Astrocyte of the spinal cord (primary cell): ENCODE measurements at regions not wholly inside any gene's neighbourhood (a gene's known extent, or its start where the extent isn't known, plus 50 kb on each side); places are given as distances from the start of the nearest gene placed in this dataset.

Source experiments
- DNase-seq: peaks from one replicate; pipeline ENCODE4 v3.0.0; 2011; ENCODE audit warnings: low read depth, low spot score
- H3K4me3 ChIP-seq: 2 replicates; pipeline ENCODE4 v1.5.1; 2011; ENCODE audit warnings: low read depth, mild to moderate bottlenecking, low read length, moderate library complexity
- in situ Hi-C: cut with HindIII; loops from 2 replicates; pipeline ENCODE4 v1.10.0; 2017; ENCODE audit warnings: low sequenced_read_pairs
- TF ChIP-seq, protein P1 (sequence below): IDR thresholded peaks from 2 replicates; pipeline ENCODE4 v1.5.1; 2012; ENCODE audit warnings: low read depth, mild to moderate bottlenecking, low read length, inconsistent platforms

DNA sequence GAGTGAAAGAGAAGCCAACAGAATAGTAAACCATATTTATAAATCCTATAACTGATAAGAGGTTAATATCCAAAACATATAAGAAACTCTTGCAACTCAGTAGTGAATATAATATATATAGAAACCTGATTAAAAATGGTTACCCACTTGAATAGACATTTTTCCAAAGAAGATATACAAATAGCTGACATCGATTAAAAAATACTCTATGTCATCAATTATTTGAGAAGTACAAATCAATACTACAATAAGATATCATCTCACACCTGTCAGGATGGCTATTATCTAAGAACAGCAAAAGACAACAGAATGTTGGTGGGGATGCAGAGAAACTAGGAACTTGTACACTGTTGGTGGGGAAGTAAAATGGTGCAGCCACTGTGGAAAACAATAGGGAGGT lies 254.4 kb downstream of the PPARGC1A start:
- in situ Hi-C loops, result no loop called here
- DNase-seq, result no peak
- TF ChIP-seq, protein P1, sequence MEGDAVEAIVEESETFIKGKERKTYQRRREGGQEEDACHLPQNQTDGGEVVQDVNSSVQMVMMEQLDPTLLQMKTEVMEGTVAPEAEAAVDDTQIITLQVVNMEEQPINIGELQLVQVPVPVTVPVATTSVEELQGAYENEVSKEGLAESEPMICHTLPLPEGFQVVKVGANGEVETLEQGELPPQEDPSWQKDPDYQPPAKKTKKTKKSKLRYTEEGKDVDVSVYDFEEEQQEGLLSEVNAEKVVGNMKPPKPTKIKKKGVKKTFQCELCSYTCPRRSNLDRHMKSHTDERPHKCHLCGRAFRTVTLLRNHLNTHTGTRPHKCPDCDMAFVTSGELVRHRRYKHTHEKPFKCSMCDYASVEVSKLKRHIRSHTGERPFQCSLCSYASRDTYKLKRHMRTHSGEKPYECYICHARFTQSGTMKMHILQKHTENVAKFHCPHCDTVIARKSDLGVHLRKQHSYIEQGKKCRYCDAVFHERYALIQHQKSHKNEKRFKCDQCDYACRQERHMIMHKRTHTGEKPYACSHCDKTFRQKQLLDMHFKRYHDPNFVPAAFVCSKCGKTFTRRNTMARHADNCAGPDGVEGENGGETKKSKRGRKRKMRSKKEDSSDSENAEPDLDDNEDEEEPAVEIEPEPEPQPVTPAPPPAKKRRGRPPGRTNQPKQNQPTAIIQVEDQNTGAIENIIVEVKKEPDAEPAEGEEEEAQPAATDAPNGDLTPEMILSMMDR, result no peak
- no peak overlapping the region for H3K4me3 ChIP-seq

DNA sequence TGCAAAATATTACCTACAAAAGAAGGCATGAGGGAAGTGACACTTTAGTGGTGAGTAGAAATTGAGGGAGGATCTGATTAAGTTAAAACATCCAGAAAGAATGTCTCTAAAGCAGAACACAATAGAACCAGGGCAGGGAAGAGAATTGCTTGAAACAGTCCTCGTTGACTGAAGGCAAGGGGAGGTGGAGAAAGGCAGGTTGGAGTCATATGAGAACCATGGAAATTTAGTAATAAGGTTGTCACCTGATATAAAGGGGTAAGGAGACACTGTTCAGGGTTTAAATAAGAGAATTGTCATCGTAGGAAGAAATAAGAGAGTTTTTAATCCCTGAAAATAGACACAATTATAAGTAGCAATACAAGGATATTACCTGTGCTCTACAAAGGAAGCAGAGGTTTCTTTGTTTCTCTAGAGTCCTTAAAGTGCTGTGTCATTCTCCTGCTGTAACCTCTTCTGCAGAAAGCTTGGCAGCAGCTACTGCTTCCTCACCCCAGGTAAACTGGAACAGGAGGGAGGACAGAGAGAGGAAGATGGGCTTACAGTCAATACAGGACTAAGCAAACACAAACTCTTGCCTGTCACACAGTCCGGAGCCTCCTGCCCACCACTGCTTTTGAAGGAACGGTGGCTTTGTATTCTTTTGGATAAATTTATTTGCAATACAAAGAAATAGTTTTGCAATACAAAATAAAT lies 258.4 kb downstream of the PPARGC1A start:
- no peak for DNase-seq
- in situ Hi-C loops, result no loop called here

DNA sequence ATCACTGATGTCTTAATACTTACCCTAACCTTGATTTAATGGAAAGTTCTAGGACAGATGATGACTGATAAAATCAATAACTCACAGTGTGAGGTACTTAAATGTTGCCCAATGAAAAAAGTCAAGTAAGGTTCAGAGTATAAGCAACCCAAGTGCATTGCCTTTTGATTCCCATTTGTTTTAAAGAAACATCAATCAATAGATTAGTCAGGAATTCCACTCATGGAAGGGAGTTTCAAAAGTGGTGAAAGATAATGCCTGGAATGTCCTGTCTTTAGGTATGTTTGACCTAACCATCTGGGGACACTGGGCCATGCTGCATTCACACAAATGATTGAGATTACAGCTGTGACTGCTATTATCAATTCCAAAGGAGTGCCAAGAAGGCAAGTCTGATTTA lies 259.7 kb downstream of the PPARGC1A start:
- no peak for DNase-seq
- in situ Hi-C loops, result no loop called here
- TF ChIP-seq, protein P1, result no peak
- H3K4me3 ChIP-seq, result no peak overlapping the region

More for the DNA sequence above, 258.4 kb downstream of the PPARGC1A start:
- TF ChIP-seq, protein P1, result no peak
- no peak overlapping the region for H3K4me3 ChIP-seq

DNA sequence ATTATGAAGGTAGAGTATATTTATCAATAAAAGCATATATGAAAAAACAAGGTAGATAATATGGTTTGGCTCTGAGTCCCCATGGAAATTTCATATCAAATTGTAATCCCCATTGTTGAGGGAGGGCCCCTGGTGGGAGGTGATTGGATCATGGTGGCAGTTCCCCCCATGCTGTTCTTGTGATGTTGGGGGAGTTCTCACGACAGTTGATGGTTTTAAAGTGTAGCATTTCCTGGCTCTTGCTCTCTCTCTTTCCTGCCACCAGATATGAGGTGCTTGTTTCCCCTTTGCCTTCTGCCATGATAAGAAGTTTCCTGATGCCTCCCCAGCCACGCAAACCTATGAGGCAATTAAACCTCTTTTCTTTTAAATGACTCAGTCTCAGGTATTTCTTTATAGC lies 260.4 kb downstream of the PPARGC1A start:
- DNase-seq, result no peak
- no peak overlapping the region for H3K4me3 ChIP-seq
- in situ Hi-C loops, result no loop called here
- TF ChIP-seq, protein P1, result no peak

DNA sequence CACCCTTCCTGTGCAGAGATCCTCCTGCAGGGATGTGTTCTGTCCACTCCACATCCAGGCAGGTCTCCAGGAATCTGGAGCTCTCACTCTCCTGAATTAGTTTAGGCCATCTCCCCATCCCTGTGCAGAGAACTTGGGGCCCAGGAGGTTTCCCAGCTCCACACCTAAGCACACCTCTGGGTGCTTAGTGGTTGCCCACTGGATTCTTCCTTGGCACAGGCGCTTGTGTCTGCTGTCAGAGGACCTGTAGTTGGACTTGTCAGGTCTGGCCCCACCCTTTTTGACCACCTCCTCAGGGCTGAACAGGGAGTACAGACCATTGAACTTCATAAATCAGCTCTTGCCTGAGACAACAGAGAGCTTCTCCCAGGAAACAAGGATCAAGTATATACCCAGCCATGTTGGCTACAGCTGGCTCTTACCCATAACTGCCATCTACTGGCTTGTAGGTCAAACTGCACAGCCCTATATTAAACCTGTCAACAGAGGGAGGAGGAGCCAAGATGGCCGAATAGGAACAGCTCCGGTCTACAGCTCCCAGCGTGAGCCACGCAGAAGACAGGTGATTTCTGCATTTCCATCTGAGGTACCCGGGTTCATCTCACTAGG lies 275.5 kb downstream of the PPARGC1A start:
- peak; percentile 35 for DNase-seq
- H3K4me3 ChIP-seq, result no peak overlapping the region
- in situ Hi-C loops, result no loop called here
- TF ChIP-seq, protein P1, result peak; percentile 41

DNA sequence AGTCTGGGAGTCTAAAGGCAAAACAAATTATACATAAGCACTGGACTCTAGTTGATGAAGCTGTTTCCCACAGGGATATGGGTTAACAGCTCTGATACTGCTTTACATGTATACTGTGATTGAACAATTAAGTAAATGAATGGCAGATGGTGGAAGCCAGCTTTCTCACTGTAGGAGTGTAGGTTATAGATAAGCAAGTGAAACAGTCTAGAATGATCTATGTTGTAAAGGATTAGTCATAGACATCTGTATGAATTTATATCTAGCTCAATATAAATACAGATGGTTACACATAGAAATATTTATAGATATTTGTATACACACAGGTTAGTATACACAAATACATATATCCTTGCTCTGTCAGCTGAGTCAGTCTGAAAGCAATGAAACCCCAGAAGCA lies 276.1 kb downstream of the PPARGC1A start:
- no peak overlapping the region for H3K4me3 ChIP-seq
- in situ Hi-C loops, result no loop called here
- TF ChIP-seq, protein P1, result no peak
- DNase-seq, result no peak
